KBM-7 (cell line): ENCODE measurements at regions not wholly inside any gene's neighbourhood (a gene's known extent, or its start where the extent isn't known, plus 50 kb on each side); places are given as distances from the start of the nearest gene placed in this dataset.

Source experiments
- DNase-seq: peaks from one replicate; pipeline ENCODE4 v3.0.0-alpha.2; 2015
- in situ Hi-C: fragments of 300-500 bp; cut with MboI; formaldehyde crosslinking; loops from 2 replicates; pipeline ENCODE4 v1.14.3; 2020; ENCODE audit warnings: low sequenced_read_pairs, low pct_unique_long_range_greater_than_20kb, mixed read lengths

DNA sequence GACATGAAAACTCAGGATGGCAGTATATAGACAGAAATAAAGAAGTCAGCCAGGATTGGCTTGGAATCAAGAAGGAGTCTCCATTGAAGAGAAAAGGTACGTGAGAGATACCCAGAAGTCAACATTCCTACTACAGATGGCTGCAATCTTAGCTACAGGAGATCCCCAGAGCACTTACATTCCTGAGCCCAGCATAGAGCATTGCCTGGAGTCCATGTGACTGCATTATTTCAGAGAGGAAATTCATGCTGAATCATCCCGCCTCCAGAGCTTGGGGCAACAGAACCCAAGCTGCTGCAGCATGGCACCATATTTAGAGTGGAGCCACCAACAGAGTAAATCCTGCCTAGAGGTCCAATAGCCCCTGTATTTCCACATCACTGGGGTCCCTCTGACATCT is 125.0 kb upstream of the GRIK2 start:
- DNase-seq: no peak
- in situ Hi-C loops: no loop called here

DNA sequence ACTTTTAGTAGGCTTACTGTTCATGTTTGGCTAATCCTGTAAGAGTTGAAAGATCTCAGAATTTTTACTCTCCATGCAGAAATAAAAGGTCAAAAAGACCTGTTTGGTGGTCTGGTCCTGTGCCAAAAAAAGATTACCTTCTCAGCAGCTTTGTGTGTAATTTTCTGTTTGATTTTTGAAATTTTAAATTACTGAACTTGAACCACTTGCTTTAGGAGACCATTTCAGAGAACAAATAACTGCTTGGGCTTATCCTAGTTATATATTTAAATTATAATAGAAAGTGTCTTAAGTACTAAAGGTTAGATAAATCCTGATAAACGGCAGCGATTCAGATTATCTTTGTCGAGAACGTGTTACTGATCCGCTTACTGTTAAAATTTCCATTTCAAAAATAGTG is 118.3 kb upstream of the GRIK2 start:
- no peak for DNase-seq
- in situ Hi-C loops: no loop called here

DNA sequence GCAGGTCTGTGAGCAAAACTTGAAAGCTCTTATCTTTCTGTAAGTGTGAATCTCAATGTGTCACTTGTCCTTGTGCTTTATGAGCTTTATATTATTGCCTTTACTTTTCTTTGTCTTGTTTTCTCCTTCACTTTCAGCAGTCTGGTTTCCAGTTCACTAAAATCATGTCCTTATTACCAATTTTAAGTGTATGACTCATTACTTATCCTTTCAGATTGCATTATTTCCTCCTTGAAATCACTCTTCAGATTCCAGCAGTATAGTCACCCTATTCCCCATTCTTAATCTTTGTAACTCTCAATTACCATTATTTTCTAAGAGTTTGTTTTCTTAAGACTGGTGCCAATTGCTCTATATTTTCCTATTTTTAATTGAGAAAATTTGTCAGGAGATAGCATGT is 117.4 kb upstream of the GRIK2 start:
- in situ Hi-C loops: no loop called here
- DNase-seq: no peak

DNA sequence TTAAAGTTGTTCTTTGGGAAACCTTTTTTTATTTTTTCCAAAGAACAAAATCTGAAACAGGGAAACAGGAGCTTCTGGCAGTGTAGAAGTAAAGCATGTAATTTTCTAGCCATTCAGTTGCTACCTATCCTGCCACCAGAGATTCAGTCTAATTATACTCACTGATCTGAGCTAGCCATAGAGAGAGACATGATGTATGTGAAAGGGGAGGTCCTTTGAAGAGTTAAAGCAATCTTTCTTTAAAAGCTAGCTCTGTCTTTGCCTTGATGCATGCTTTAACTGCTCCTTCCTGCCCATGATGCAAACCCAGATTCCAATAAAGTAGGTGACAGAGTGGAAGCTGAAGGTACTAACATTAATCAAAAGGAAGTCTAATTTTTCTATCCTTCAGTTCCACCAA is 114.1 kb upstream of the GRIK2 start:
- DNase-seq: no peak
- in situ Hi-C loops: no loop called here

DNA sequence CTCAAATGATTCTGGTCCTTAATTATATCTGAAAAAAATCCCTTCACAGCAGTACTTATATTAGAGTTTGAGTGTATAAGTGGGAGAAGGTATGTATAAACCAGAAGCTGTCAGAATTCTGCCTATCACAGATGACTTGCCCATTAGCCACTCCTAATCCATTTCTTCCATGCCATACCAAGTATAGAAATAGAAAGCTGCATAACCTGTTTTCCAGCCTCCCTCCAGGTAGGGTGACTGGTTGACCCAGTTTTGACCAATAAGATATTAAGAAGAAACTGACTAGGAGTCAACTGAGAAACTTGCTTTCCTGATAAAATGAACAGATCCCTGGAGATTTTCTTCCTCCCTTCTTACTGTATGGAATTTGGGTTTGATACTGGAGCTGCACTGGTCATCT is 112.2 kb upstream of the GRIK2 start:
- no peak for DNase-seq
- in situ Hi-C loops: no loop called here

DNA sequence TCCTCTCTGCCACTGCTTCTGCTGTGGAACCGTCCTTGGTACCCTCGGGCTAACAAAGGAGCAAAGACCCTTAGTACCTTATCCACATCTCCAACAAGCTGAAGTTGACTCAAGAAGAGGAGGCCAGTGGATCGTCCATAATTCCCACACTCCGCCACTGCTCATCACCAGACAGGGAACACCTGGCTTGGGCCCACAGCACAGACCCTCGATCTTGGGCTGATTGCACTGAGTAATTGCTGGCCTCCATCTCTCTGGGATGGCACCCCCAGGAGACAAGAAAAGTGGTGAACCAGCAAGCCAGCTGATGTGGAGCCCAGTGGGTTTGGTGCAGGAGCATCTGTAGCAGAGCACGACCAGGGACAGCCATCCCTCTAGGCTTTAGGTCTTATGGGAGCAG is 109.4 kb upstream of the GRIK2 start:
- in situ Hi-C loops: no loop called here

DNA sequence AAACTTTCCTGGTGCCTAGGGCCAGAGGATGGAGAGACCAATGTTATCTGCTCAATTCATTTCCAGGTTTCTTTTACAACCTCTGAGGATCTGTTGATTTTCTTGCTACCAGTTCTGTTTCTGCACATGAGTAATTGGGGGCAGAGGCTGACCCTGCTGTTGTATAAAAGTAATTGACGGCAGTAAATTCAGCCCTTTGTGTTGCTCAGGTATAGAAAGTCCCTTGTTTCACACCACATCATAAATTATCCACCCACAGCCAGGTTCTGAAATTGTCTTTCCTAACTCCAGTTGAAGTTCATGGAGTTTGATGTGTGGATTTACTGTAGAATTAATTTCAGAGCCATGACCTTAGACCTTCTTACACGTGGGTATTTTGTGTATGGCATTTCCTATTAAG is 107.4 kb upstream of the GRIK2 start:
- no peak for DNase-seq
- in situ Hi-C loops: no loop called here

More for the DNA sequence above, 109.4 kb upstream of the GRIK2 start:
- DNase-seq: no peak

DNA sequence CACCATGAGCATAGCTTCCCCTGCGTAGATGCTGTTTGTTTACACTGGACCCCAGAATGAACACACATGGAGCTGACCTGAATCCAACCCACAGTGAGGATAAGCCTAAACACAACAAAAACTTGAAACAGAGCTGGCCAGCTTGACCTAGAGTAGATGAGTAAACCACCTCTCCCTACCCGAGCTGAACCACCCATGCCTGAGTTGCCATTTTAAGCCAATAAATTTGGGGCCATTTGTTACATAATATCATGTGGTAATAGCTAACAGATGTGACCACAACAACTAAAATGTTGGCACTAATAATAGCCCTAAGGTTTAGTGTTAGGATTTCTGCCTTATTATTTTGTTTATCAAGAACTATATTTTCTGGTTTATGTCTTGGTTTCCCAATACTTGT is 103.2 kb upstream of the GRIK2 start:
- no peak for DNase-seq
- in situ Hi-C loops: no loop called here

DNA sequence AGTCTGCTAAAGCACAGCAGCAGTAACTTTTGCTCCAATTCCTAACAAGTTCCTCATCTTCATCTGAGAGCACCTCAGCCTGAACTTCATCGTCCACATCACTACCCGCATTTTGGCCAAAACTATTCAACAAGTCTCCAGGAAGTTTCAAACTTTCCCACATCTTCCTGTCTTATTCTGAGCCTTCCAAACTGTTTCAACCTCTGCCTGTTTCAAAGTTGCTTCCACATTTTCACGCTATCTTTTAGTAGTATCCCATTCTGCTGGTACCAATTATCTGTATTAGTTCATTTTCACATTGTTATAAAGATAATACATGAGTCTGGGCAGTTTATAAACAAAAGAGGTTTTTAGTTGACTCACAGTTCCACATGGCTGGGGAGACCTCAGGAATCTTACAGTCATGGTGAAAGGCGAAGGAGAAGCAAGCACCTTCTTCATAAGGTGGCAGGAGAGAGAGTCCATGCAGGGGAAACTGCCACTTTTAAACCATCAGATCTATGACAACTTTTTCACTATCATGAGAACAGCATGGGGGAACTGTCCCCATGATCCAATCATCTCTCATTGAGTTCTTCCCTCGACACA is 99.4 kb upstream of the GRIK2 start:
- no peak for DNase-seq
- in situ Hi-C loops: no loop called here

DNA sequence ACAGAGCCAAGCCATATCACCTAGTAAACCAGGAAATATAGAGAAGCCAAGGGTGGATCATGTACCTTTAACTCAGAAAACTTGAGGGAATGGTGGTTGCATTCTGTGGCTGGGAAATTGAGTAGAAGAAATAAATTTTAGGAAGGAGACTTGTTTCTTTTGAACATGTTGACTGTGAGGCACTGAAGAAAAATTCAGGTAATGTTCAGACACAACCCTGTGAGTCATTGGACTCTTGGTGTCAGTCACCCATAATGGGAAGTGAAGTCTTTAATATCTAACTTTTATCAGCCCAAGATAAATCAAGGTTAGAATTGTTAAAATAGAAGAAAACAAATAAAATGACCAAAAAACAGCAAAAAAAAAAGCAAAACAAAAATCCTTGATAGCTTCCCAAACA is 98.8 kb upstream of the GRIK2 start:
- in situ Hi-C loops: no loop called here
- no peak for DNase-seq

DNA sequence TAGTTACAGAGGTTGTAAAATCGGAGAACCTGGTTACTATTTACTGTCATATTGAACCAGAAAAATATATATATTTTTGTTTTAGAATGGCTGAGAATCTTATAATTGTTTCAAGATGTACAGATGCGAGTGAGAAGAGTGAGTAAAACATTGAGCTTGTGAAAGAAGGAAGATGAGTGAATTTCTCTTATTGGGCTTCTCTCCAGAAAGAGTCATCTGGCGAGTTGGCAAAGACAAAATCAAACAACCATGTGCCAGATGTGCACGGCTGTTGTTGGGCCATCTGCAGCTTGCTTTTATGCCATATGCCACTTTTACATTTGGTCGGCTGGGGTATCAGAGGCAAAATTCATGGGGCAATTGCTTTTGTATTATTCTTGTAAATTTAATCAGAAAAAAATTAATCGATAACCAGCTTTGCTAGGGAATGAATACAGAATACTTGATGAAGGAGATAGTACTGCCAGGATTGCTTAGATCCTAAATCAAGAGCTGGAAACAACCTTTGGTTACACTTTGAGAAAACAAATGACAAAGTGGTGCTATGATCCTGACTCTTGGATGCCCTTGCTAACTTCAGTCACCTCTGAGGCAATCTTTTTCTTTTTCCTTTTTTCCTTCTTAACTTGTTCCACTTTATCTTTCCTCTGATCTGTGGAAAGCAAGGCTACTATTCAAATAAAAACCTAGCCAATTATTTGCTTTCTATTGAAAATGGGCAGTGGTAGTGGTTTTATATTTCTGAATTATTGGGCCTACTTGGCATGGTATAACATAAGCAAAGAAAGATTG is 97.1 kb upstream of the GRIK2 start:
- in situ Hi-C loops: no loop called here
- no peak for DNase-seq

DNA sequence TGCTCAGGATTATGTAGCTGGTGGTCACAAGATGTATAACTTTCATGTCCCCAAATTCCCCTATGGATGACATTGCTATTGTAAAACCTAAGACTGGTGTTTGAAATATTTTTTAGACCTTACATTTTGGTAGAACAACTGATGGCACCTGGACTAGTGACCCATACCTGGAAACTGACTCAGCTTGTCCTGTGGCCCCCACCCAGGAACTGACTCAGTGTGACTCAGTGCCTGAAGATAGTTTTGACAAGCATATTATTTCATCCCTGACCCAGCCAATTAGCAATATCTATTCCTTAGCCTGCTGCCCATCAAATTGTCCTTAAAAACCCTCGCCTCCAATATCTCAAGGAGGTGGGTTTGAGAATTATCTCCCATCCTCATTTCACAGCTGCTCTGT is 90.9 kb upstream of the GRIK2 start:
- in situ Hi-C loops: no loop called here
- no peak for DNase-seq

DNA sequence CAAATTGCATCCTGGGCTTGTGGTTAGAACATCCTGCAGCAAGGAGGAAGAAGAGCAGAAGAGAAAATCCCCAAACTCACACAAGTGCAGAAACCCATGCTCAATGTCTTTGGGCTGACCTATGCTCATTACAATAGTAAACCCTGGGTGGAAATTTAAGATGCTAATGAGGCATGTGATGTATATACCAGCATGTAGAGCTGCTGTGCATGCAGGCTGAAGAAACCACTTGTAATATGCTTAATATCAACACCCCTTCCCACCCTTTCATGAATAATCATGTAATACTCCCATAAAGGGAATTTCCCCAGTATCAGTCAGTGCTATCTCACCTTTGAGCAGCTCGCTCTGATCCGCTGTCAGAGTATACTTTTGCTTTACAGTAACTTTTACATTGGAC is 90.0 kb upstream of the GRIK2 start:
- no peak for DNase-seq
- in situ Hi-C loops: no loop called here

DNA sequence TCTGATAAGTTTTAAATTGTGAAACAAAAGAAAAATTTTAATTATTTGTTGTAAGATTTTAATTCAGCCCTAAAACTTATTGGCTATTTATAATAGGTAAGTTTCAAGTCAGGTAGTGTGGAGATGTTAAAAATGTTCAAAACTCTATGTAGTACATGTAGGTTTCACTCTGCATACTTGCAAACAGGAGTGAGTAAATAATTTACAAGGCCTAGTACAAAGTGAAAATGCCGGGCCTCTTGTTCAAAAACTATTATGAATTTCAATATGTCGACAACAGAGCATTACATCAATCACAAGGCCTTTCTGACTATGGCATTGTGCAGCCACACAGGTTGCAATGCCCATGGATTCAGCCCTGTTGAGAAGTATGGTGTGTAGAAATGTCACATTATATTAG is 80.9 kb upstream of the GRIK2 start:
- in situ Hi-C loops: no loop called here
- DNase-seq: no peak

DNA sequence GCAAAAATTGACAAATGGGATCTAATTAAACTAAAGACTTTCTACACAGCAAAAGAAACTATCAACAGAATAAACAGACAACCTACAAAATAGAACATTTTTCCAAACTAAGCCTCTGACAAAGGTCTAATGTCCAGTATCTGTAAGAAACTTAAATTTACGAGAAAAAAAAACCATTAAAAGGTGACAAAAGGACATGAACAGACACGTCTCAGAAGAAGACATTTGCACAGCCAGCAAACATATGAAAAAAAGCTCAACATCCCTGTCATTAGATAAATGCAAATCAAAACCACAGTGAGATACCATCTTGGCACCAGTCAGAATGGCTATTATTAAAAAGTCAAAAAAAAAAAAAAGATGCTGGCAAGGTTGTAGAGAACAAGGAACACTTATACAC is 70.6 kb upstream of the GRIK2 start:
- in situ Hi-C loops: no loop called here
- no peak for DNase-seq

DNA sequence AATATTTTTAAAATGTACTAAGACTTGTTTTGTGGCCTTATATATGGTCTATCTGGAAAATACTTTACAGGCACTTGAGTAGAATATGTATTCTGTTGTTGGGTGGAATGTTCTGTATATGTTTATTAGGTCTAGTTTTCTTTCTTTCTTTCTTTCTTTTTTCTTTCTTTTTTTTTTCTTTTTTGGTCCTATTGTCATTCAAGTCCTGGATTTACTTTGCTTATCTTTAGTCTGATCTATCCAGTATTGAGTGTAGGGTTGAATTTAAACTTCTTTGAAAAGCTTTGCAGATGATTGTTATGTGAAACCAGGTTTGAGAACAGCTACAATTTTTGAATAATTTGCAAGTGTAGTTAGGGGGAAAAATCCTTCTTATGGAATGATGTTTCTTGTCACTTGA is 67.1 kb upstream of the GRIK2 start:
- no peak for DNase-seq
- in situ Hi-C loops: no loop called here

DNA sequence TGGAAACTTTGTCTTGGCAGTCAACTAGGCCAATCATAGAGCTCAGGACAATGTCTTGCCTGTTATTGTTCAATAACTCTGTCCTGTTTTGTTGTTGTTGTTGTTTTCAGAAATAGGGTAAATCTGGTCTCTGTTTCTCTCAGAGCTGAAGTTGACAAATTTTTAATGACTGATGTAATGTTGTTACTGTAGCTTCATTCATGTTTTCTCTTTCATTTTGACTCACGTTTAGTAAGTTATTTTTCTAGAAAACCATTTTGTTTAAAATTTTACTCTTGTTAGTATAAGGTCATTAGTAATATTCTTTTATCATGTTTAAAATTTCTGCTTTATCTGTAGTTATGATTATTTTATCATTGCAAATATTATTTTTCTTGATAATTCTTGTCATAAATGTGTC is 51.6 kb upstream of the GRIK2 start:
- in situ Hi-C loops: no loop called here
- DNase-seq: no peak
